WTC11 (cell line): ENCODE measurements at regions not wholly inside any gene's neighbourhood (a gene's known extent, or its start where the extent isn't known, plus 50 kb on each side); places are given as distances from the start of the nearest gene placed in this dataset.

Experiments
- ATAC-seq: fragments of 200-7000 bp; cut with Tn5 transposase; 2 replicates; pipeline ENCODE4 v1.10.0; 2021; ENCODE audit warnings: mild to moderate bottlenecking, moderate library complexity
- CTCF ChIA-PET: fragments of 300-600 bp; sonication (Branson Sonifier 250); formaldehyde crosslinking; loops from one replicate; lab custom pipeline; 2021; ENCODE audit warnings: antibody characterized with exemption; lab: Charles Lee
- POLR2A ChIA-PET: fragments of 350-600 bp; sonication (Branson Sonifier 250); formaldehyde crosslinking; loops from one replicate; lab custom pipeline; 2021; ENCODE audit warnings: antibody characterized with exemption; lab: Charles Lee
- DNase-seq: peaks from one replicate; pipeline ENCODE4 v3.0.0; 2021; ENCODE audit warnings: low spot score
- H3K27ac Mint-ChIP-seq: 2 replicates; pipeline ENCODE4 v1.8.0; 2021; ENCODE audit warnings: mixed read lengths
- H3K27me3 Mint-ChIP-seq: 2 replicates; pipeline ENCODE4 v1.8.0; 2021; ENCODE audit warnings: low read depth, mild to moderate bottlenecking, moderate library complexity, mixed read lengths
- H3K36me3 Mint-ChIP-seq: 2 replicates; pipeline ENCODE4 v1.8.0; 2021; ENCODE audit warnings: mixed read lengths
- H3K4me1 Mint-ChIP-seq: 2 replicates; pipeline ENCODE4 v1.8.0; 2022; ENCODE audit warnings: mixed read lengths
- H3K4me3 Mint-ChIP-seq: 2 replicates; pipeline ENCODE4 v1.8.0; 2021; ENCODE audit warnings: mild to moderate bottlenecking, moderate library complexity, mixed read lengths
- H3K9me3 Mint-ChIP-seq: 2 replicates; pipeline ENCODE4 v1.8.0; 2021; ENCODE audit warnings: mixed read lengths
- ETV6 ChIP-seq: sonication (generic); formaldehyde crosslinking; IDR thresholded peaks from 2 replicates; pipeline ENCODE4 v1.8.1; 2022; ENCODE audit warnings: mild to moderate bottlenecking, missing genetic modification reagents
- GRHL2 ChIP-seq: fragments of 250-450 bp; sonication (Bioruptor Pico); IDR thresholded peaks from 2 replicates; pipeline ENCODE4 v1.8.0; 2022; ENCODE audit warnings: mild to moderate bottlenecking, moderate library complexity; ENCODE audit not compliant: insufficient replicate concordance, severe bottlenecking
- MYBL2 ChIP-seq: sonication (generic); formaldehyde crosslinking; IDR thresholded peaks from 2 replicates; pipeline ENCODE4 v1.8.1; 2023; ENCODE audit warnings: mild to moderate bottlenecking, moderate library complexity, missing genetic modification reagents
- NFATC4 ChIP-seq: fragments of 250-450 bp; sonication (Bioruptor Pico); IDR thresholded peaks from 2 replicates; pipeline ENCODE4 v1.9.0; 2021; ENCODE audit warnings: mild to moderate bottlenecking
- NR1H2 ChIP-seq: sonication (generic); formaldehyde crosslinking; IDR thresholded peaks from 2 replicates; pipeline ENCODE4 v1.9.0; 2021; ENCODE audit warnings: mild to moderate bottlenecking, moderate library complexity, missing genetic modification reagents
- PRRX2 ChIP-seq: fragments of 250-450 bp; sonication (Bioruptor Pico); IDR thresholded peaks from 2 replicates; pipeline ENCODE4 v1.8.0; 2021; ENCODE audit warnings: mild to moderate bottlenecking
- SP1 ChIP-seq: sonication (generic); formaldehyde crosslinking; conservative IDR thresholded peaks from 2 replicates; pipeline ENCODE4 v1.8.1; 2022; ENCODE audit warnings: missing genetic modification reagents
- ZNF138 ChIP-seq: sonication (generic); formaldehyde crosslinking; conservative IDR thresholded peaks from 2 replicates; pipeline ENCODE4 v1.8.1; 2022; ENCODE audit warnings: mild to moderate bottlenecking, moderate library complexity, missing genetic modification reagents
- ZNF219 ChIP-seq: sonication (generic); formaldehyde crosslinking; IDR thresholded peaks from 2 replicates; pipeline ENCODE4 v1.8.0; 2023; ENCODE audit warnings: missing genetic modification reagents, mild to moderate bottlenecking, borderline replicate concordance
- TF ChIP-seq, protein P1 (sequence below): sonication (generic); formaldehyde crosslinking; IDR thresholded peaks from 2 replicates; pipeline ENCODE4 v1.8.1; 2022; ENCODE audit warnings: low read depth, missing genetic modification reagents, borderline replicate concordance
- TF ChIP-seq, protein P2 (sequence below): fragments of 250-450 bp; sonication (Bioruptor Pico); IDR thresholded peaks from 2 replicates; pipeline ENCODE4 v1.9.0; 2021; ENCODE audit warnings: moderate library complexity, mild to moderate bottlenecking, inconsistent platforms, borderline replicate concordance
- TF ChIP-seq, protein P3 (sequence below): fragments of 200-600 bp; IDR thresholded peaks from 2 replicates; pipeline ENCODE4 v1.8.0; 2022; ENCODE audit warnings: antibody characterized with exemption
- TF ChIP-seq, protein P4 (sequence below): sonication (generic); formaldehyde crosslinking; IDR thresholded peaks from 2 replicates; pipeline ENCODE4 v1.8.0; 2023; ENCODE audit warnings: missing genetic modification reagents, mild to moderate bottlenecking, borderline replicate concordance
- TF ChIP-seq, protein P5 (sequence below): sonication (generic); formaldehyde crosslinking; IDR thresholded peaks from 2 replicates; pipeline ENCODE4 v1.8.0; 2022; ENCODE audit warnings: mild to moderate bottlenecking, missing genetic modification reagents
- TF ChIP-seq, protein P6 (sequence below): sonication (generic); formaldehyde crosslinking; IDR thresholded peaks from 2 replicates; pipeline ENCODE4 v1.8.1; 2023; ENCODE audit warnings: mild to moderate bottlenecking, missing genetic modification reagents
- TF ChIP-seq, protein P7 (sequence below): fragments of 250-450 bp; sonication (Bioruptor Pico); IDR thresholded peaks from 2 replicates; pipeline ENCODE4 v1.9.0; 2021; ENCODE audit warnings: mild to moderate bottlenecking, borderline replicate concordance

DNA sequence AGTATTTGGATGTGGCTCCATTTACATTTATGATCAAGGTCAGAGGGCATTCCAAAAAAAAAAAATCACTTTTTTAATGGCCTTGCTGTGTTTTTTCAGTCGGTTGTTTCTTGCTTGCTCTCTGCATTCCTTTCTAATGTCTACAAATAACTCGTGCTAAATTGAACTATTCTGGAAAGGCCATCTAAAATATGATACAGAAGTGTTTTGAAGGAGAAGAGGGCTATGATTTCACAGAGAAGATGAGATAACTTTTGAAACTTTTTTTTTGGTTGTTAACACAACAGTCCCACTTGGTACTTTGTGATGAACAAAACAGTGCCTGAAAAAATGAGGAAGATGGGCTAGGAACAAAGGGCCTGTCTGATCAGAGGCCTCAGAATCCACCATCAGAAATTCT, 156.1 kb upstream of the SMLR1 start (continued):
- TF ChIP-seq ZNF138 (CRISPR knock-in tag) (no peak), MYBL2 (CRISPR knock-in tag) (no peak)
- TF ChIP-seq, protein P1, sequence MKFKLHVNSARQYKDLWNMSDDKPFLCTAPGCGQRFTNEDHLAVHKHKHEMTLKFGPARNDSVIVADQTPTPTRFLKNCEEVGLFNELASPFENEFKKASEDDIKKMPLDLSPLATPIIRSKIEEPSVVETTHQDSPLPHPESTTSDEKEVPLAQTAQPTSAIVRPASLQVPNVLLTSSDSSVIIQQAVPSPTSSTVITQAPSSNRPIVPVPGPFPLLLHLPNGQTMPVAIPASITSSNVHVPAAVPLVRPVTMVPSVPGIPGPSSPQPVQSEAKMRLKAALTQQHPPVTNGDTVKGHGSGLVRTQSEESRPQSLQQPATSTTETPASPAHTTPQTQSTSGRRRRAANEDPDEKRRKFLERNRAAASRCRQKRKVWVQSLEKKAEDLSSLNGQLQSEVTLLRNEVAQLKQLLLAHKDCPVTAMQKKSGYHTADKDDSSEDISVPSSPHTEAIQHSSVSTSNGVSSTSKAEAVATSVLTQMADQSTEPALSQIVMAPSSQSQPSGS: no peak
- TF ChIP-seq, protein P2, sequence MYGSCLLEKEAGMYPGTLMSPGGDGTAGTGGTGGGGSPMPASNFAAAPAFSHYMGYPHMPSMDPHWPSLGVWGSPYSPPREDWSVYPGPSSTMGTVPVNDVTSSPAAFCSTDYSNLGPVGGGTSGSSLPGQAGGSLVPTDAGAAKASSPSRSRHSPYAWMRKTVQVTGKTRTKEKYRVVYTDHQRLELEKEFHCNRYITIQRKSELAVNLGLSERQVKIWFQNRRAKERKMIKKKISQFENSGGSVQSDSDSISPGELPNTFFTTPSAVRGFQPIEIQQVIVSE (CRISPR knock-in tag): no peak

DNA sequence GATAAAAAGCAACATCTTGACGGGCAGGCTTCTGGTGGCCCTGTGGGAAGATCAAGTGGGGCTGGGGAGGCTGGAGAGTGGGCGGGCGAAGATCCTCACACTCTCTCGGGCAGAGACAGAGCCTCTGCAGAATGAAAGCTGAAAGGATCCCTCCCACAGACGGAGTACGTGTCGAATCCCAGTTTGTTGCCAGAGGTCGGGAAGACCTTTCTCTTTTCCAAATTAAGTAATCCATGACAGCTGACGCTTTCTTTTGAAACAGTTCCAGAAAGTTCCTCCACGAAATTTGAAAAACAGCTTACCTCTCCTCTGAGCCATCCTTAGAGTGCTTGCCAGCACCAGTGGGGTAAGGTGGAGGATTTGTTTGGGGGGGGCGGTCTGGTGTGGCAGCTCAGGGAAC, 155.6 kb upstream of the SMLR1 start:
- Mint-ChIP-seq H3K4me3 (no peak overlapping the region), H3K9me3 (no peaks in the 10 kb centered on the region), H3K36me3 (no peaks in the 10 kb centered on the region)
- POLR2A ChIA-PET: no interaction called here
- TF ChIP-seq, protein P3, sequence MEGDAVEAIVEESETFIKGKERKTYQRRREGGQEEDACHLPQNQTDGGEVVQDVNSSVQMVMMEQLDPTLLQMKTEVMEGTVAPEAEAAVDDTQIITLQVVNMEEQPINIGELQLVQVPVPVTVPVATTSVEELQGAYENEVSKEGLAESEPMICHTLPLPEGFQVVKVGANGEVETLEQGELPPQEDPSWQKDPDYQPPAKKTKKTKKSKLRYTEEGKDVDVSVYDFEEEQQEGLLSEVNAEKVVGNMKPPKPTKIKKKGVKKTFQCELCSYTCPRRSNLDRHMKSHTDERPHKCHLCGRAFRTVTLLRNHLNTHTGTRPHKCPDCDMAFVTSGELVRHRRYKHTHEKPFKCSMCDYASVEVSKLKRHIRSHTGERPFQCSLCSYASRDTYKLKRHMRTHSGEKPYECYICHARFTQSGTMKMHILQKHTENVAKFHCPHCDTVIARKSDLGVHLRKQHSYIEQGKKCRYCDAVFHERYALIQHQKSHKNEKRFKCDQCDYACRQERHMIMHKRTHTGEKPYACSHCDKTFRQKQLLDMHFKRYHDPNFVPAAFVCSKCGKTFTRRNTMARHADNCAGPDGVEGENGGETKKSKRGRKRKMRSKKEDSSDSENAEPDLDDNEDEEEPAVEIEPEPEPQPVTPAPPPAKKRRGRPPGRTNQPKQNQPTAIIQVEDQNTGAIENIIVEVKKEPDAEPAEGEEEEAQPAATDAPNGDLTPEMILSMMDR: no peak
- TF ChIP-seq, protein P4, sequence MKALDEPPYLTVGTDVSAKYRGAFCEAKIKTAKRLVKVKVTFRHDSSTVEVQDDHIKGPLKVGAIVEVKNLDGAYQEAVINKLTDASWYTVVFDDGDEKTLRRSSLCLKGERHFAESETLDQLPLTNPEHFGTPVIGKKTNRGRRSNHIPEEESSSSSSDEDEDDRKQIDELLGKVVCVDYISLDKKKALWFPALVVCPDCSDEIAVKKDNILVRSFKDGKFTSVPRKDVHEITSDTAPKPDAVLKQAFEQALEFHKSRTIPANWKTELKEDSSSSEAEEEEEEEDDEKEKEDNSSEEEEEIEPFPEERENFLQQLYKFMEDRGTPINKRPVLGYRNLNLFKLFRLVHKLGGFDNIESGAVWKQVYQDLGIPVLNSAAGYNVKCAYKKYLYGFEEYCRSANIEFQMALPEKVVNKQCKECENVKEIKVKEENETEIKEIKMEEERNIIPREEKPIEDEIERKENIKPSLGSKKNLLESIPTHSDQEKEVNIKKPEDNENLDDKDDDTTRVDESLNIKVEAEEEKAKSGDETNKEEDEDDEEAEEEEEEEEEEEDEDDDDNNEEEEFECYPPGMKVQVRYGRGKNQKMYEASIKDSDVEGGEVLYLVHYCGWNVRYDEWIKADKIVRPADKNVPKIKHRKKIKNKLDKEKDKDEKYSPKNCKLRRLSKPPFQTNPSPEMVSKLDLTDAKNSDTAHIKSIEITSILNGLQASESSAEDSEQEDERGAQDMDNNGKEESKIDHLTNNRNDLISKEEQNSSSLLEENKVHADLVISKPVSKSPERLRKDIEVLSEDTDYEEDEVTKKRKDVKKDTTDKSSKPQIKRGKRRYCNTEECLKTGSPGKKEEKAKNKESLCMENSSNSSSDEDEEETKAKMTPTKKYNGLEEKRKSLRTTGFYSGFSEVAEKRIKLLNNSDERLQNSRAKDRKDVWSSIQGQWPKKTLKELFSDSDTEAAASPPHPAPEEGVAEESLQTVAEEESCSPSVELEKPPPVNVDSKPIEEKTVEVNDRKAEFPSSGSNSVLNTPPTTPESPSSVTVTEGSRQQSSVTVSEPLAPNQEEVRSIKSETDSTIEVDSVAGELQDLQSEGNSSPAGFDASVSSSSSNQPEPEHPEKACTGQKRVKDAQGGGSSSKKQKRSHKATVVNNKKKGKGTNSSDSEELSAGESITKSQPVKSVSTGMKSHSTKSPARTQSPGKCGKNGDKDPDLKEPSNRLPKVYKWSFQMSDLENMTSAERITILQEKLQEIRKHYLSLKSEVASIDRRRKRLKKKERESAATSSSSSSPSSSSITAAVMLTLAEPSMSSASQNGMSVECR (CRISPR knock-in tag): no peak
- TF ChIP-seq GRHL2 (CRISPR knock-in tag) (no peak), PRRX2 (CRISPR knock-in tag) (no peak), NR1H2 (CRISPR knock-in tag) (no peak), ZNF219 (CRISPR knock-in tag) (no peak), NFATC4 (CRISPR knock-in tag) (no peak), SP1 (CRISPR knock-in tag) (no peak), ETV6 (CRISPR knock-in tag) (no peak)
- TF ChIP-seq, protein P5, sequence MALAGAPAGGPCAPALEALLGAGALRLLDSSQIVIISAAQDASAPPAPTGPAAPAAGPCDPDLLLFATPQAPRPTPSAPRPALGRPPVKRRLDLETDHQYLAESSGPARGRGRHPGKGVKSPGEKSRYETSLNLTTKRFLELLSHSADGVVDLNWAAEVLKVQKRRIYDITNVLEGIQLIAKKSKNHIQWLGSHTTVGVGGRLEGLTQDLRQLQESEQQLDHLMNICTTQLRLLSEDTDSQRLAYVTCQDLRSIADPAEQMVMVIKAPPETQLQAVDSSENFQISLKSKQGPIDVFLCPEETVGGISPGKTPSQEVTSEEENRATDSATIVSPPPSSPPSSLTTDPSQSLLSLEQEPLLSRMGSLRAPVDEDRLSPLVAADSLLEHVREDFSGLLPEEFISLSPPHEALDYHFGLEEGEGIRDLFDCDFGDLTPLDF: no peak
- TF ChIP-seq, protein P6, sequence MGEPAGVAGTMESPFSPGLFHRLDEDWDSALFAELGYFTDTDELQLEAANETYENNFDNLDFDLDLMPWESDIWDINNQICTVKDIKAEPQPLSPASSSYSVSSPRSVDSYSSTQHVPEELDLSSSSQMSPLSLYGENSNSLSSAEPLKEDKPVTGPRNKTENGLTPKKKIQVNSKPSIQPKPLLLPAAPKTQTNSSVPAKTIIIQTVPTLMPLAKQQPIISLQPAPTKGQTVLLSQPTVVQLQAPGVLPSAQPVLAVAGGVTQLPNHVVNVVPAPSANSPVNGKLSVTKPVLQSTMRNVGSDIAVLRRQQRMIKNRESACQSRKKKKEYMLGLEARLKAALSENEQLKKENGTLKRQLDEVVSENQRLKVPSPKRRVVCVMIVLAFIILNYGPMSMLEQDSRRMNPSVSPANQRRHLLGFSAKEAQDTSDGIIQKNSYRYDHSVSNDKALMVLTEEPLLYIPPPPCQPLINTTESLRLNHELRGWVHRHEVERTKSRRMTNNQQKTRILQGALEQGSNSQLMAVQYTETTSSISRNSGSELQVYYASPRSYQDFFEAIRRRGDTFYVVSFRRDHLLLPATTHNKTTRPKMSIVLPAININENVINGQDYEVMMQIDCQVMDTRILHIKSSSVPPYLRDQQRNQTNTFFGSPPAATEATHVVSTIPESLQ (CRISPR knock-in tag): no peak
- TF ChIP-seq, protein P7, sequence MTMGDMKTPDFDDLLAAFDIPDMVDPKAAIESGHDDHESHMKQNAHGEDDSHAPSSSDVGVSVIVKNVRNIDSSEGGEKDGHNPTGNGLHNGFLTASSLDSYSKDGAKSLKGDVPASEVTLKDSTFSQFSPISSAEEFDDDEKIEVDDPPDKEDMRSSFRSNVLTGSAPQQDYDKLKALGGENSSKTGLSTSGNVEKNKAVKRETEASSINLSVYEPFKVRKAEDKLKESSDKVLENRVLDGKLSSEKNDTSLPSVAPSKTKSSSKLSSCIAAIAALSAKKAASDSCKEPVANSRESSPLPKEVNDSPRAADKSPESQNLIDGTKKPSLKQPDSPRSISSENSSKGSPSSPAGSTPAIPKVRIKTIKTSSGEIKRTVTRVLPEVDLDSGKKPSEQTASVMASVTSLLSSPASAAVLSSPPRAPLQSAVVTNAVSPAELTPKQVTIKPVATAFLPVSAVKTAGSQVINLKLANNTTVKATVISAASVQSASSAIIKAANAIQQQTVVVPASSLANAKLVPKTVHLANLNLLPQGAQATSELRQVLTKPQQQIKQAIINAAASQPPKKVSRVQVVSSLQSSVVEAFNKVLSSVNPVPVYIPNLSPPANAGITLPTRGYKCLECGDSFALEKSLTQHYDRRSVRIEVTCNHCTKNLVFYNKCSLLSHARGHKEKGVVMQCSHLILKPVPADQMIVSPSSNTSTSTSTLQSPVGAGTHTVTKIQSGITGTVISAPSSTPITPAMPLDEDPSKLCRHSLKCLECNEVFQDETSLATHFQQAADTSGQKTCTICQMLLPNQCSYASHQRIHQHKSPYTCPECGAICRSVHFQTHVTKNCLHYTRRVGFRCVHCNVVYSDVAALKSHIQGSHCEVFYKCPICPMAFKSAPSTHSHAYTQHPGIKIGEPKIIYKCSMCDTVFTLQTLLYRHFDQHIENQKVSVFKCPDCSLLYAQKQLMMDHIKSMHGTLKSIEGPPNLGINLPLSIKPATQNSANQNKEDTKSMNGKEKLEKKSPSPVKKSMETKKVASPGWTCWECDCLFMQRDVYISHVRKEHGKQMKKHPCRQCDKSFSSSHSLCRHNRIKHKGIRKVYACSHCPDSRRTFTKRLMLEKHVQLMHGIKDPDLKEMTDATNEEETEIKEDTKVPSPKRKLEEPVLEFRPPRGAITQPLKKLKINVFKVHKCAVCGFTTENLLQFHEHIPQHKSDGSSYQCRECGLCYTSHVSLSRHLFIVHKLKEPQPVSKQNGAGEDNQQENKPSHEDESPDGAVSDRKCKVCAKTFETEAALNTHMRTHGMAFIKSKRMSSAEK: no peak
- TF ChIP-seq, all 79 proteins: peak for 0
- Mint-ChIP-seq H3K27me3 (no peaks in the 10 kb centered on the region), H3K27ac (no peak overlapping the region), H3K4me1 (peaks cover 6% of the 10 kb centered on the region; the same call in 1 of the 2 replicates)
- DNase-seq (no peak), ATAC-seq (no peak)
- CTCF ChIA-PET: no interaction called here
